Astrocyte (in vitro differentiated cells and primary cell): ENCODE measurements at regions not wholly inside any gene's neighbourhood (a gene's known extent, or its start where the extent isn't known, plus 50 kb on each side); places are given as distances from the start of the nearest gene placed in this dataset.
"Not testable (repeated sequence)": the region's sequence is repeated elsewhere in the genome, so short reads cannot be mapped to it uniquely, and the experiment has no call there.

Source experiments
- DNase-seq: peaks from one replicate; pipeline ENCODE4 v3.0.0-alpha.2; 2010; ENCODE audit warnings: low read depth
- FAIRE-seq: peaks from 2 replicates; lab custom pipeline; 2011; peaks lifted over from hg19 to GRCh38; lab: Jason Lieb, UNC
- H2AFZ ChIP-seq: 2 replicates; pipeline ENCODE4 v1.6.0; 2012; ENCODE audit warnings: low read depth, low read length, inconsistent platforms
- H3K27ac ChIP-seq: 2 replicates; pipeline ENCODE4 v1.5.1; 2011; ENCODE audit warnings: low read depth, low read length, inconsistent platforms
- H3K27me3 ChIP-seq: 2 replicates; pipeline ENCODE4 v1.6.0; 2011; ENCODE audit warnings: low read length, inconsistent platforms; ENCODE audit not compliant: insufficient read depth
- H3K36me3 ChIP-seq: 2 replicates; pipeline ENCODE4 v1.5.1; 2011; ENCODE audit warnings: low read length, inconsistent platforms; ENCODE audit not compliant: insufficient read depth
- H3K4me1 ChIP-seq: 2 replicates; pipeline ENCODE4 v1.5.1; 2011; ENCODE audit warnings: low read length, inconsistent platforms; ENCODE audit not compliant: insufficient read depth
- H3K4me2 ChIP-seq: 2 replicates; pipeline ENCODE4 v1.6.0; 2012; ENCODE audit warnings: low read length, inconsistent platforms
- H3K4me3 ChIP-seq: 2 replicates; pipeline ENCODE4 v1.5.1; 2011; ENCODE audit warnings: low read depth, mild to moderate bottlenecking, low read length, inconsistent platforms; ENCODE audit not compliant: insufficient read depth
- H3K79me2 ChIP-seq: 2 replicates; pipeline ENCODE4 v1.6.0; 2012; ENCODE audit warnings: mild to moderate bottlenecking, low read length, inconsistent platforms; ENCODE audit not compliant: insufficient read depth
- H3K9ac ChIP-seq: 2 replicates; pipeline ENCODE4 v1.6.0; 2012; ENCODE audit warnings: mild to moderate bottlenecking, low read length, inconsistent platforms
- H3K9me3 ChIP-seq: 2 replicates; pipeline ENCODE4 v1.5.1; 2012; ENCODE audit warnings: low read depth, mild to moderate bottlenecking, low read length, inconsistent platforms; ENCODE audit not compliant: insufficient read depth
- H4K20me1 ChIP-seq: 2 replicates; pipeline ENCODE4 v1.6.0; 2012; ENCODE audit warnings: low read length, inconsistent platforms; ENCODE audit not compliant: insufficient read depth
- H3K27ac Mint-ChIP-seq: one replicate; pipeline ENCODE4 v1.8.0; 2021; ENCODE audit warnings: mild to moderate bottlenecking, mixed read lengths; ENCODE audit not compliant: unreplicated experiment
- H3K27me3 Mint-ChIP-seq: one replicate; pipeline ENCODE4 v1.8.0; 2021; ENCODE audit warnings: low read depth, mixed read lengths; ENCODE audit not compliant: unreplicated experiment
- H3K36me3 Mint-ChIP-seq: one replicate; pipeline ENCODE4 v1.8.0; 2021; ENCODE audit warnings: low read depth, mixed read lengths; ENCODE audit not compliant: unreplicated experiment
- H3K4me1 Mint-ChIP-seq: one replicate; pipeline ENCODE4 v1.8.0; 2021; ENCODE audit warnings: low read depth, mixed read lengths; ENCODE audit not compliant: unreplicated experiment
- H3K4me3 Mint-ChIP-seq: one replicate; pipeline ENCODE4 v1.8.0; 2021; ENCODE audit warnings: mild to moderate bottlenecking, moderate library complexity, mixed read lengths; ENCODE audit not compliant: unreplicated experiment
- H3K9me3 Mint-ChIP-seq: one replicate; pipeline ENCODE4 v1.8.0; 2021; ENCODE audit warnings: mild to moderate bottlenecking, mixed read lengths; ENCODE audit not compliant: unreplicated experiment
- CTCF ChIP-seq: IDR thresholded peaks from 2 replicates; pipeline ENCODE4 v1.5.1; 2011; ENCODE audit warnings: low read depth, mild to moderate bottlenecking, inconsistent platforms, low read length, moderate library complexity; ENCODE audit not compliant: insufficient read depth
- EZH2 ChIP-seq: IDR thresholded peaks from 2 replicates; pipeline ENCODE4 v1.6.1; 2012; ENCODE audit warnings: mild to moderate bottlenecking, low read length, inconsistent platforms; ENCODE audit not compliant: insufficient read depth

DNA sequence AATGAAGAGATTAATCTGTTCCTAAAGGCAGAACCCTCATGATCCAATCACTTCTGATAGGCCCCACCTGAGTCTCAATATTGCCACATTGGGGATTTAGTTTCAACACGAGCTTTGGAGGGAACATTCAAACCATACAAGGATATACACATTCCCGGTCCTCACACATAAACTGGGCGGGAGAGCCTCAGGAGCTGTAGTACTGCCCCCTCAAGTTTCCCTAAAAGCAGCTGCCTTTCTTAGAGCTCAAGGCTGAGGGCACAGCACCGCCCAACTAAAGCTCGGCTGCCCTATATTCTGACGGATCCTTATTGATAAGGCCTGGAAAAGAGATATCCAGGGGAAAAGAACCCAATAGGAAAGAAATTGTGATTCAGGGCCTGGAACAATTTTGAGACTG is 83.0 kb downstream of the GADD45G start:
- H3K9ac ChIP-seq = no peak overlapping the region
- H3K4me1 Mint-ChIP-seq = peaks cover 7% of the 10 kb centered on the region
- no peak for FAIRE-seq

DNA sequence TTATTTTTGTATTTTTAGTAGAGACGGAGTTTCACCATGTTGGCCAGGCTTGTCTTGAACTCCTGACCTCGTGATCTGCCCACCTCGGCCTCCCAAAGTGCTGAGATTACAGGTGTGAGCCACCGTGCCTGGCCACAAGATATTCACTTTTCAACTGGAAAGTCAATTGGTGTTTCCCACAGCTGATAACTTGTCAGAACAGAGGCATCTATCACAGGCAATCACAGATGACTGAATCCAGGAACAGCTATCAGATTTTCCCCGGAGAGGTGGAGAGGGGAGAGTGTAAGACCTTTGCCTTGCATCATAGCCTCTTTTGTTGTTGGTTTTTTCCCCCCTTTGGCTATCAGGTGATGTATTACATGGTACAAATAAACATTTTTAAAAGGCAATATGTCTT is 84.5 kb downstream of the GADD45G start:
- H3K9ac ChIP-seq, H3K36me3 ChIP-seq, H3K27ac ChIP-seq, H3K4me1 ChIP-seq, H3K79me2 ChIP-seq, H2AFZ ChIP-seq, H4K20me1 ChIP-seq, H3K4me2 ChIP-seq, H3K27ac Mint-ChIP-seq, H3K36me3 Mint-ChIP-seq, H3K9me3 Mint-ChIP-seq, H3K9me3 ChIP-seq, H3K4me3 ChIP-seq, FAIRE-seq, DNase-seq, H3K4me3 Mint-ChIP-seq, H3K27me3 ChIP-seq, H3K4me1 Mint-ChIP-seq: not testable (repeated sequence)
- peaks cover 41% of the 10 kb centered on the region for H3K27me3 Mint-ChIP-seq

More for the DNA sequence above, 83.0 kb downstream of the GADD45G start:
- H2AFZ ChIP-seq = no peak overlapping the region
- no peak for DNase-seq
- Mint-ChIP-seq H3K36me3 (no peaks in the 10 kb centered on the region), H3K4me3 (no peak overlapping the region), H3K9me3 (no peaks in the 10 kb centered on the region), H3K27ac (no peak overlapping the region), H3K27me3 (peaks cover 27% of the 10 kb centered on the region)
- H3K9me3 ChIP-seq = no peaks in the 10 kb centered on the region
- H3K79me2 ChIP-seq = no peaks in the 10 kb centered on the region
- no peak overlapping the region for H3K4me3 ChIP-seq
- H3K4me1 ChIP-seq = no peaks in the 10 kb centered on the region
- no peaks in the 10 kb centered on the region for H3K36me3 ChIP-seq
- peaks cover 2% of the 10 kb centered on the region for H3K27me3 ChIP-seq
- no peak overlapping the region for H3K4me2 ChIP-seq
- H4K20me1 ChIP-seq = no peaks in the 10 kb centered on the region
- TF ChIP-seq EZH2 (no peak), CTCF (no peak)
- no peak overlapping the region for H3K27ac ChIP-seq

GRCh38 chr9:89690334-89690912 is 85.6 kb downstream of the GADD45G start:
- DNase-seq (no peak), FAIRE-seq (no peak)
- Histone ChIP-seq H3K4me2 (no peak overlapping the region), H3K27me3 (peaks cover 4% of the 10 kb centered on the region), H3K9ac (no peak overlapping the region), H3K79me2 (no peaks in the 10 kb centered on the region), H3K4me1 (no peaks in the 10 kb centered on the region), H3K27ac (no peak overlapping the region), H3K4me3 (no peak overlapping the region), H4K20me1 (no peaks in the 10 kb centered on the region), H3K36me3 (no peaks in the 10 kb centered on the region), H3K9me3 (no peaks in the 10 kb centered on the region), H2AFZ (no peak overlapping the region)
- H3K27me3 Mint-ChIP-seq = peaks cover 49% of the 10 kb centered on the region
- H3K36me3 Mint-ChIP-seq = no peaks in the 10 kb centered on the region
- no peak overlapping the region for H3K4me3 Mint-ChIP-seq
- no peak for TF ChIP-seq EZH2
- TF ChIP-seq CTCF = no peak
- H3K4me1 Mint-ChIP-seq = peaks cover 7% of the 10 kb centered on the region
- H3K9me3 Mint-ChIP-seq = no peaks in the 10 kb centered on the region
- no peak overlapping the region for H3K27ac Mint-ChIP-seq
